Ovary (tissue), 7 donors: ENCODE measurements at regions not wholly inside any gene's neighbourhood (a gene's known extent, or its start where the extent isn't known, plus 50 kb on each side); places are given as distances from the start of the nearest gene placed in this dataset.

Source experiments
- DNase-seq, 5 donors: peaks; one replicate each; pipeline ENCODE4 v3.0.0-alpha.2; 2019 to 2020
- H3K27ac ChIP-seq, 2 donors: fragments of 200-600 bp; one replicate each; pipeline versions ENCODE4 v1.5.1 to v1.8.0; 2019 to 2022
- H3K27me3 ChIP-seq: fragments of 200-600 bp; one replicate; pipeline ENCODE4 v1.8.0; 2022
- H3K36me3 ChIP-seq: fragments of 200-600 bp; sonication (generic); one replicate; pipeline ENCODE4 v1.5.1; 2019
- H3K4me1 ChIP-seq: one replicate; pipeline ENCODE4 v1.8.1; 2013; ENCODE audit warnings: mild to moderate bottlenecking, moderate library complexity; ENCODE audit not compliant: insufficient read depth
- H3K4me3 ChIP-seq: fragments of 200-600 bp; sonication (generic); one replicate; pipeline ENCODE4 v1.5.1; 2017
- H3K9me3 ChIP-seq, 2 donors: fragments of 200-600 bp in 1 of 2; sonication (generic) in 1 of 2; one replicate each; pipeline versions ENCODE4 v1.5.1 to v1.8.1; 2013 to 2019; ENCODE audit warnings: mild to moderate bottlenecking in 1 of 2, moderate library complexity in 1 of 2
- CTCF ChIP-seq, 3 donors: fragments of 450-650 bp in 2 of 3; fragments of 200-600 bp in 1 of 3; IDR thresholded peaks; one replicate each; pipeline versions ENCODE4 v1.5.1 to v1.8.0; 2016 to 2022; ENCODE audit warnings: antibody characterized with exemption in 3 of 3, mild to moderate bottlenecking in 1 of 3
- EP300 ChIP-seq: sonication (generic); formaldehyde crosslinking; IDR thresholded peaks from one replicate; pipeline ENCODE4 v1.6.1; 2017; ENCODE audit warnings: antibody characterized with exemption
- POLR2A ChIP-seq: fragments of 450-650 bp; IDR thresholded peaks from one replicate; pipeline ENCODE4 v1.6.1; 2017; ENCODE audit warnings: antibody characterized with exemption, mild to moderate bottlenecking, moderate library complexity
- WGBS, 3 donors: extraction: QIAGEN DNeasy Blood & Tissue Kit in 1 of 3; methylation state at CpG; one replicate each; pipeline versions ENCODE4 v1.1.5 to v1.1.7; 2013 to 2017; 5-methylcytosine and 5-hydroxymethylcytosine counted together
- intact Hi-C, 4 donors: fragments of 100-400 bp; cut with DNase I; formaldehyde crosslinking; loops; one replicate each; pipeline versions ENCODE4 v1.11.0 to v1.15.1; 2022 to 2023
- donor health status: DM: no; HTN: no; CAD: no; lungs with moderate emphysema.
- donor health status: DM: no; HTN: no; CAD: no.
- donor health status: Bipolar disorder and iron deficiency.
- donor health status: DM: no; HTN: no; CAD: no.
- donor health status: DM: yes; HTN: yes; CAD: no.

- no peak overlapping the region for H3K4me3 ChIP-seq
- DNase-seq, result no peak
- 84 to 93% (median 85%) methylated on average over 6 of the region's 6 CpGs for WGBS, 3 donors
- H3K9me3 ChIP-seq, result no peaks in the 10 kb centered on the region
- H3K27ac ChIP-seq, result no peak overlapping the region
- intact Hi-C loops, result no loop called here
- H3K27me3 ChIP-seq, result no peaks in the 10 kb centered on the region
- no peaks in the 10 kb centered on the region for H3K36me3 ChIP-seq
- TF ChIP-seq CTCF (IDR thresholded peaks at IDR 0.05) (no peak), POLR2A (no peak), EP300 (no peak)
- H3K4me1 ChIP-seq, result no peaks in the 10 kb centered on the region
Measured at GRCh38 chr6:9810286-9810685, 604.6 kb downstream of the TFAP2A start.

GRCh38 chr6:9806195-9806594, 608.7 kb downstream of the TFAP2A start:
- DNase-seq, result no peak
- Histone ChIP-seq H3K4me3 (no peak overlapping the region), H3K4me1 (no peaks in the 10 kb centered on the region), H3K27ac (no peak overlapping the region), H3K36me3 (no peaks in the 10 kb centered on the region), H3K27me3 (no peaks in the 10 kb centered on the region), H3K9me3 (no peaks in the 10 kb centered on the region)
- 73 to 84% (median 80%) methylated on average over 6 of the region's 6 CpGs for WGBS, 3 donors
- TF ChIP-seq EP300, result no peak
- TF ChIP-seq CTCF (IDR thresholded peaks at IDR 0.05), result no peak
- TF ChIP-seq POLR2A, result no peak
- intact Hi-C loops, result no loop called here

GRCh38 chr6:9801249-9801754, 613.6 kb downstream of the TFAP2A start:
- H3K4me1 ChIP-seq, result no peaks in the 10 kb centered on the region
- DNase-seq, result no peak
- 66 to 83% (median 76%) methylated on average over 11 of the region's 11 CpGs for WGBS, 3 donors
- intact Hi-C loops, result no loop called here
- TF ChIP-seq CTCF (IDR thresholded peaks at IDR 0.05) (no peak), POLR2A (no peak), EP300 (no peak)
- no peak overlapping the region for H3K4me3 ChIP-seq
- no peaks in the 10 kb centered on the region for H3K36me3 ChIP-seq
- no peaks in the 10 kb centered on the region for H3K9me3 ChIP-seq
- no peak overlapping the region for H3K27ac ChIP-seq
- H3K27me3 ChIP-seq, result no peaks in the 10 kb centered on the region

GRCh38 chr6:9799582-9799981, 615.3 kb downstream of the TFAP2A start:
- H3K9me3 ChIP-seq, result no peaks in the 10 kb centered on the region
- TF ChIP-seq CTCF (IDR thresholded peaks at IDR 0.05) (no peak), POLR2A (no peak), EP300 (no peak)
- no peak overlapping the region for H3K27ac ChIP-seq
- intact Hi-C loops, result no loop called here
- no peak overlapping the region for H3K4me3 ChIP-seq
- no peaks in the 10 kb centered on the region for H3K36me3 ChIP-seq
- H3K27me3 ChIP-seq, result no peaks in the 10 kb centered on the region
- no peak for DNase-seq
- H3K4me1 ChIP-seq, result no peaks in the 10 kb centered on the region

GRCh38 chr6:9796827-9797226, 618.0 kb downstream of the TFAP2A start:
- intact Hi-C loops, result no loop called here
- Histone ChIP-seq H3K9me3 (no peaks in the 10 kb centered on the region), H3K4me1 (no peaks in the 10 kb centered on the region), H3K36me3 (no peaks in the 10 kb centered on the region), H3K27ac (no peak overlapping the region), H3K4me3 (no peak overlapping the region), H3K27me3 (no peaks in the 10 kb centered on the region)
- TF ChIP-seq CTCF (IDR thresholded peaks at IDR 0.05) (no peak), EP300 (no peak), POLR2A (no peak)
- 47 to 63% (median 52%) methylated on average over 2 of the region's 2 CpGs for WGBS, 3 donors
- DNase-seq, result no peak
